Activated gamma-delta T cell treated with Interleukin-2 at 50 U/mL for 16 hours (primary cell): ENCODE measurements at regions not wholly inside any gene's neighbourhood (a gene's known extent, or its start where the extent isn't known, plus 50 kb on each side); places are given as distances from the start of the nearest gene placed in this dataset.
A peak's percentile ranks its signal among the peaks of the same experiment; 100 is the strongest.

Experiments
- DNase-seq: peaks from one replicate; pipeline ENCODE4 v3.0.0-alpha.2; 2020

DNA sequence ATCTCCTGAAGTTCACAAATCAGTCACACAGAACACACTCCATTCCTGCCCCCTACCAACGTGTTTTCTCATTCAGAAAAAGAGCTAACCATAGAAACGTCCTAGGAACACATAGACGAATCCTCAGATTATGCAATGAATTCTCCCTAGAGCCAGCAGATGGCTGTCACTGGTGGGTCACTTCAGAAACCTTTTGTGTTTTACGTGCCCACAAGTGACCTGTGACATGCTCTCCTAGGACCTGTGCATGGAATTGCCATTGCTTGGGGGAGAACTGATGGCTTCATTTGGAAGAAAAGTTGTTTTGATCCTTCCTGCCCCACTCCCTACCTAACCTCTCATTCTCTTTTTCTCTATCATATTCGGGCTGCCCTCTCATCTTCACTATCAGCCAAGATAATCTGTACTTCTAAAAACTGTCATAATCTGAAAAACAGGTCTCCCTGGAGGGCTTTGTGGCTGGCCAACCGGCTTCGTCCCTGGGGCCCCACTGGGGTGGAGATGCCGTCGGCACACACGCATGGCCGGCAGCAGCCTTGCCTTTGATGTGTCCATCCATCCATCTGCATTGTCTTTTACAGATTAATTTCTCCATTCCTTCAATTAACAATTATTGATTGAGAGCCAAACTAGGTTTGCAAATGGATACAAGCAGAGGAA lies 144.1 kb upstream of the SERP2 start:
- DNase-seq: no peak

DNA sequence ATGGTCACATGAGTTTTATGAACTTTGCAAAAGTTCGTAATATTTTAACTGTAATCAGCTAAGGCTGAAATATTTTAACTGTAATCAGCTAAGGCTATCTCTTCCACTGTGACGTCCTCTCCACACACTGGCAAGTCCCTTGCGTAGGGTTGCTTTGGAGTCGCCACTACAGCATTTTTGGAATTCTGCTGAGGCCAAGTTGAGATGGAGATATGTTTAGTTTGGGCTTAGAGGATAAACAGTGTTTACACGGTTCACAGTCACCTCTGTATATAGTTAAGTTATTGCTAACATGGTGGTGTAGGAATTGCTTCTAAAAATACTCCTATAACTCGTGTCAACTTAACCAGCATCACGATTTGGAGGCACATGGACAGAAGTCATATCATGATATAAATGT lies 143.6 kb upstream of the SERP2 start:
- no peak for DNase-seq

DNA sequence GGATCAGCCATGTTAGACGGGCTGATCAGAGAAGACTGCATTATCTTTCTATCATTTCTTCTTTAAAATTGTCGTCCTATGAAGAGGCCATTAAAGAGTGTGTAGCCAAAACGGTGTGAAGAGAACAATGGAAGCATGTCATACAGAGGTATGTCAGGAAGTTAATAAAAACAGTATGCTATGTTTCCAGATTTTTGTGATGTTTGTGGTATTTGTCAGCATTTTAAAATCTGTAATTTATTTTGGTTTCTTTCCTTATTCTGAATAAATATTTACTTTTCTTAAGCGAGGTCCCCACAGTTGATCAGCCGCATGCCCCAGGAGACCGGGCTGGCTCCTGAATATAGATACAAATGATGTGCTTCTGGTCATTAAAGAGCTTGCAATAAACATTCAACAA lies 142.9 kb upstream of the SERP2 start:
- DNase-seq: no peak

DNA sequence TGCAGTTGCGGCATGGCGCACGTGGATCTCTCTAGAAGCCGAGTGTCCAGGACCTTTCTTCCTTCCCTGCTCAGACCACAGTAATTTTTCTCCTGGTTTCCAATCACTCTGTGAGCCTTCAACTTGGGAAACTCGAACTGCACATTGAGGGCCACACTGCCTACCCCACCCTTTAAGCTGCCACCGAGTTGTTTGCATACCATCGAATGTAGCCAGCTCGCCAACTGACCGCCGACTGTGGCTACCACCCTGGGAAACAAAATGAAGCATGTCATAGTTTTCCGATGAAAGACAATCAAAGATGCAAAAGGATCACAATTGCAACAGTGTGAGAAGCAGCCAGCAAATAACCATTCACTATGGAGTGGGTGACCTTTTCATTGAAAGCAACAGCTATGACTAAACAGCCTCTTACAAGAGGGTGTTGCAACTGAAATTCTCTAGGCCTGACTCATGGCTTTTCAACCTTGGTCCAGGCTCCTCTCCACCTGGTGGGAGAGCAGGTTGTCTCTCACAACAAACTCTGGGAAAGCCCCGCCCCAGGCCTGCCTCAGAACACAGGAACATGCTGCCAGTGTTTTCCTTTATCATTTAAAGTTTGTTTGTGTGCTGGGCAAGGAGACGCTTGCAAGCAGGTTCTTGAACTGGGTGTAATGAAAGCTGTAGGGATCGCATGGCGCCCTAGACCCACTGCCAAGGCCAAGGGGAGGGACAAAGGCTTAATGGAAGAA lies 141.7 kb upstream of the SERP2 start:
- DNase-seq: no peak

DNA sequence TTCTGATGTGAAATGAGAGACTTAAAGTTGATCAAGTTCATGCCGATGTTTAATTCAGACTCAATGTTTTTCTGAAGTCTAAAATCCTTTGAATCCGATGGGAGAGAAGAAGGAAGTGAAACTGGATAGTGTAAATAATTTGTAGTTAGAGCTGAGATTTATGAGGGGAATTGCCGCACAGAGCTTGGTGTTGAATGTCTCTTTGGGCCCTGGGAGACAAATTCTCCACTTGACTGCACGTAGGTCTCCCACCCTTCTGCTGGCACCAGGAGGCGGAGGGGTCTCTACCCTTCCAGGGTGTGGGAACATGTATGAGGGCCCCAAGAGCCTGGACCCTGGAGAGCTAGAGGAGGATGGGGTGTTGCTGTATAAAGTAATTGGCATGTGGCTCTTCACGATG lies 140.8 kb upstream of the SERP2 start:
- DNase-seq: no peak

DNA sequence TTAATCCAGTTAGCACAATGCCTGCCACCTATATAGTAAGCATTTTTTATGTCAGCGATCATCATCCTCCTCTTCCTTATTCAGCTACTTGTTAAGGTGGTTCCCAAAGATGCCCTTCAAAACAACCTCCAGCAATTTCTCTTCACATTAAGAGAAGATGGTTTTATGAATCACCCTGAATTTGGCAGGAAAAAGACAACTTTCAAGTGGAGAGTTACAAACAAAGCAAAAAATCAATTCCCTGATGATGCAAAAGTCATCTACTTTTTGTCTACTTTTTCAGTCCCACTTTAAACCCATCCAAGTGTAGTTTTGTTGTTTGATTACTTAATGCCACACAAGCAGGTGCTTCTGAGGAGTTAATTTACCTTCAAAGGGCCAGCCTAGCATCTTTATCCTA lies 139.1 kb upstream of the SERP2 start:
- DNase-seq: no peak

DNA sequence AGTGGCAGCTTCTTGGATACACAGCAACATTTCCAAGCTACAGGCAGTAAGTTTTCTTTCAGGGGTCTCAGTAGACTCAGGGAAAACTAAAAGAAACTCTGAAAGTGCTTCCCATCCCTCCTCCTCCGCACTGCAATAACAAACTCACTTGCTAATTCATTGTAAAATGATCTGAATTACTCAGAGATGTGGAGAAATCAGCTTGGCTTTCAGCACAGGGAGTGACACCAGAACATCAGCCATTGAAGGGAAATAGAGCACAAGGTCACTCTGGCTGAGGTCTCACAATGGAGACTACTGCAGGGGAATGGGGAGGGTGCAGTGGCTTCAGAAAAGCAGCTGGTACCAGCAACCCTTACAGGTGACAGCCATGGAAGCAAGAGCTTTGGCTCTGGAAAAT lies 137.3 kb upstream of the SERP2 start:
- DNase-seq: no peak

DNA sequence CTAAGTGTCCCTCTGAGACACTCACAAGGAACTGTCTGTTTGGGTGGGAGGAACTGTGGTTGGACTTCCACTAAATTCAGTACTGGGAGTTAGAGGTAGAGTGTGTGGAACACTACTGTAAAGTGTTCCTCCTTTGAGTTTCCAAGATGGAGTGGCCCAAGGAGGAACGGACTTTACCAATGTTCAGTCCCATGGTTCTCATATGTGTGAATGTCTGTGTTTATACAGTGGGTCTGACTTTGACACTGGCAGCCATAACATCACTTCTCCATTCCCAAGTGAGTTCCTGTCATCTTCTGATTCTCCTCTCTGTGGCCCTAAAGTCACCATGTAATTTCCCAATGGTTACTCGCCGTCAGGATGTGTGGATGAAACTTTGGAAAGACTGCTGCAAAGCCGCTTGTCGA lies 136.8 kb upstream of the SERP2 start:
- DNase-seq: no peak

DNA sequence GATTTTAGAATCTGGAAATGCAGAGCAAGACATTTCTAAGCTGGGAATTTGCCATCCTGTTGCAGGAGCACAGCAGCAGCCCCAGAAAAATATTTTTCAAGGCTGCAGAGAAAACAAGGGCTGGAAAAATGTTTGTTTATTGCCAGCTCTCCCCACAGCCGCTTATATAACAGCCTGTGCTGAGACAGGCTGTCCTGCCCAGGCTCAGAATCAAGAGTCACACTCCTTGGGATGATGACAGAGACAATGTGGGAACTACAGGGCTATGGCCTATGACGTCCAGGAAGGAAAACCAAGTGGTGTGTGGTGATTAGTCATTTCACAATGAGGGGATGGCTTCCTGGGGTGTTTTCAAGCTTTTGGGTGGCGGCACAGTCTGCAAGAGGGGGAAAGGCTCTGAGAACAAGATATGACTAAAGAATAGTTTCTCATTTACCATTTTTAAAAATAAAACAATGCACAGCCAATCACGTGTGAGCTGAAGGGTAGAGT lies 136.3 kb upstream of the SERP2 start:
- DNase-seq: no peak

DNA sequence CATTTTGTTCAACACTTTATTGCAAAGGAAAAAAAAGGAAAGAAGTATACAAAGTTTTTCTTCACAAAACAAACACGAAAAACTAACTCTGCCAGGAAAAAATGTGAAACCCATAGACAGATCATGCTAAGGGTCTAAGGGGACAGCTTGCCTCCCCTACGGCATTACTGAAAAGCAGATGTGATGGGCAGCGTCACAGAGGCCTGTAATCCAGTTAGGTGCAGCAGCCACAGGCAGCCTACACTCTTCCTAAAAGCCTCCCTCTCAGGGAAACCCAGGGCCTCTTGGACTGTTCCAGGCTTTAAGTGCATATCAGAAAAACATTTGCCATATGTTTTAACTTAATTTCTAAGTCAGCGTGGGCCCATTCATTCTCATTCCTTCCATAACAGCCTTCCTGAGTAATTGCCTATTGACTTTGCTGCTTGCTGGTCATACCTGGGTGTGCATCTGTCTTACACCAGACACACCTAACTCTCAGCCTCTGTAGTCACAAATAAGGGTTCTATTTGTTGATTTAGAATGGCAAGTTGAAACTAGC lies 135.7 kb upstream of the SERP2 start:
- DNase-seq: no peak

DNA sequence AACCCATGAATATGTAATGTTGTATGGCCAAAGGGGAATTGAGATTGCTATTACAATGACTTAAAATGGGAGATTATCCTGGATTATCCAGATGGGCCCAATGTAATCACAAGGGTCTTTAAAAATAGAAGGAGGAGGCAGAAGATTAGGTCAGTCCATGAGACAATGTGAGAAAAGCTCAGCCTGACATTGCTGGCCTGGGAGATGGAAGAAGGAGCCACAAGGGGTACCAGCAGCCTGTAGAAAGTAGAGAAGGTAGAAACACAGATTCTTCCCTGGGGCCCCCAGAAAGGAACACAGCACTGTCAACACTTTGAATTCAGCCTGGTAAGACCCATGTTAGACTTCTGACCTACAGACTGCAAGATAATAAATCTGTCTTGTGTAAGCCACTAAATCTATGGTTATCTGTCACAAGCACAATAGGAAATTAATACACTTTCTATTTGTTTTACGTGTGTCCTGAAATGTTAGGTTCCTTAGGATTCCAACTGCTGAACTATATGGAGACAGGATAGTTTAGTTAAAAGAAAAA lies 132.9 kb upstream of the SERP2 start:
- no peak for DNase-seq

DNA sequence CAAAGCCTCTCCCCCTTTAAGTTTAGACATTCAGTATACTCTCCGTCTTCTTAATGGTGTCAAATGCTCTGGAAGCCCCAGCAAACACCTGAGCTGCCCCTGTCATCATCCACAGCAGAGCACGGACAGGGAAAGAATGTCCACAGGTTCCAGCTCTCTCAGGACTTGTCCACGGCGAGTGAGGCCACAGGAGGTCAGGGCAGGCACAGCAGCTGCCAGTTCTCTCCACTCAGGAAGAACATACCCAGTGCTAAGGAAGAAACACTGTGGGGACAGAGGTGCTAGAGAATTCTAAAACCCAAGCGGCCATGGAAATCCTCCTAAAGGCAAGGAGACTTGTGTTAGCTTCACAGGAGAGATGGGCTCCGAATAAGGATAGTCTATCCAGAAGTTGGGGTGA lies 132.0 kb upstream of the SERP2 start:
- DNase-seq: no peak

DNA sequence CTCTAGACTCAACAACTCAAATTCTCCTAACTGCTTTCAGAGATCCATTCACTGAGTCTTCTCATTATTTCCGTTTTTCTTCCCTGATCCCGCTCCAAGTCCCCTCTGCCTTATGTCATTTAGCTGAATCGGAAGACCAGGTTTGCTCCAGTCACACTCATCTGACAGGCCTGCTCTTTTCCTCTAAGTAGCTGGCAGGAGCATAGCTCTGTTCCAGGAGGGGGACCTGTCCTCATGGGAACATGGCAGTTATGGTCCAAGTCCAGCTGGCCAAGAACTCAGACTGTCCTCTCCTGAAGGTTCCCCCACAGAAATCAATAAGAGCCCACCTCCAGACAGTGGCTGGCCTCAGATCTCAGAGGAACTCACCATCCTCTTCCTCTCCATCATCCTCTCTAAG lies 130.9 kb upstream of the SERP2 start:
- no peak for DNase-seq

DNA sequence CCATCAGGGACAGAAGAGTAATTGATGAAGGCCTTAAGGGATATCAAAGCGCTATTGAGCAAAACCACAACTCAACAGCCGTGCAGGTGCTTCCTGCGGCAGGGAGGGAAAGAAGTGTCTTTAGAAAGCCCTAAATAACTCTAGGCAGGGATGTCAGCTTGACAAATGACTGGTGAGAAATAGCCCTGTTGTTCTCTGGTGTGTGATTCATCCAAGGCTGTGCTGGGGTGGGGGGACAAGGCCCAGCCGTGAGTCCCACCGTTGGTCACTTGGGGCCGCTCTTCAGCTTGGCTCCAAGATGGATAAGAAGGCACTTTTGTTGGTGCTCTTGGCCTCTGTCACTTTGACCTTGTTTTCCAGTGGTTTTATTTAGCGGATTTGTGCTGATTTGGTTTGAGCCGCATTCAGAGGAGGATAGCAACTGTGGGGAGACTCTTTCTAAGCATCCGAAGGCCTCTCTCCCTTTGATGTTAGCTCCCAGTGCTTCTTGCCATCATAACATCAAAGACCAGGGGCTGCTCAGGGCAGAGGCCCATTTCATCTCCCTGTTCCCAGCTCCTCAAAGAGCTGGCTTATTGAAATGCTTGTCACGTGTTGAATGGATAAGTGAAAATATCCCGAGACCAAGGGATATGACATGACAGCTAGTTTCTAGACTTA lies 130.3 kb upstream of the SERP2 start:
- DNase-seq: peak; percentile 12

DNA sequence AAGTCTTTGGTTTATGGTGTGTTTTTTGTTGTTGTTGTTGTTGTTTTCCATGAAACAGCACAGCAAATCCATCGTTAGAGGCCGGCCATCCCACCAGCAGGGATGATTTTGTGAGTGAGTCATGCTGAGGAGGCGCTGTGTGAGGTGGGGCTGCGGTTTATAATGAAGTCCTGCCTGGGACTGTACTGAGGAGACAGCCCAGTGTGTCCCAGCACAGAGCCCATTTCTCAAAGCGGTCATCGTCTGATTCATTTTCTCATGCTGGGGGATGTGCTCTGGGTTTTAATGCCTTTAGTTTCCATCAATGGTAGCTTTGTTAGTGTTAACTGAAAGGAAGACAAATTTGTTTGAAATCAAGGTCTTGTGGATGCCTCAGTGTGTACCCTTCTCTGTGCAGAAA lies 129.3 kb upstream of the SERP2 start:
- no peak for DNase-seq

DNA sequence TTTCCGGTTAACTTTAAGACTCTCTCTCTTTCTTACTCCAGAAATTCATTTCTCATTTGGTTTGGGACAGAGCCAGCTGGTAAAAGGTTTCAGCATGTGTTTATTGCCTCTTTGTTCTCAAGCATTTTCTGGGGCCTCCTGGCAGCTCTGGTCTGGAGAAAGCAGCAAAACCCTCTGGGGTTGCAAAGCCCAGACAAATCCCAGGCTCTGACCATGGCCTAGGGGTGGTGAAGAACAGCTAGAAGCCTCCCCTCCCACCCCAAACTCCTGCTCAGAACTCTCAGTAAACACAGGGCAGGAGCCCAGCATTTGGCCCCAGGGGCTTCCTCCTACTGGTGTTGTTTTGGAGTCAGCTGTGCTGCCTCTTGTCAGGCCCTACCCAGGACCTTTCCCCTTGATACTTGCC lies 124.2 kb upstream of the SERP2 start:
- no peak for DNase-seq

DNA sequence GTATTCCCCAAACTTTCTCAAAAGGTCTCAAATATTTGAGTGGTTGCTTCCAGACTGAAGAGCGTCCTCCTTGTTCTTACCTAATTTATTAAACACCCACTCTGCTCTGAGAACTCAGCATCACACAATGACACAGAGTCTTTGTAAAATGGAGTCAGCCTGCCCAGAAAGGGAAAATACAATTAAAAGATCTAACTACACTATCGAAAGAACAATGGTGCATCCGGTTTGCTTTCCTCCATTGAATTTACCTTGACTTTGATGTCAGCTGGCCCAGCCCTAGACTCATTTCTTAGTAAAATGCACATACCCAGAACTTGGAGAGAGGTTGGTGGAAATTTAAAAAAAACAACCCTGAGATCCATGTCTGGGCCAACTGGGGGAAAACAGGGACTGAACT lies 120.7 kb upstream of the SERP2 start:
- no peak for DNase-seq

DNA sequence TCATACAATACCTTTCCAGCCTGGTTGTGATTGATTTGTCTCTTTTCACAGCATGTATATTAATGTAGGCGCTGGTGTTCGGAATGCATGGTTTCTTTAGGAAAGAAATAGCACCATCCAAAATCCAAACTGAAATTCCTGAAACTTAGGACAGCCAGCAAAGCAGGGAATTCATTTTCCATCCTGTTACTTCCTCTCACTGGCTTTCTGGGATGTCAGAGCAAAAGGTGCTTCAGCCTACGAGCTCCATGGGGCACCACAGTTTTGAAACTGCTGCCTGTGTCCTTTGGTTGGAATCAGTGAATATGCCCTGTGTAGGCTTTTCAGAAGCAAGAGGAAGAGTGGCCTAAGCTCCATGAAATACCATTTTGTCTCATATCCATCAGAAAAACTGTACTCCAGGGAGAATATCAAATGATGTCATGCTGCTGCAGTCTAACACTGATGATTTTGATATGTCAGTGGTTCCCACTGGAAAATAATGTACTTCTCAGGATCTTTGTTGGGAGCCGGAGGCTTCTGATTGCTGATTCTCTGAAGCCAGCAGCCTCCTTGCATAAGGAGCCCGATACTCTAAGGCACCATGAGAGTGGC lies 117.8 kb upstream of the SERP2 start:
- DNase-seq: no peak

DNA sequence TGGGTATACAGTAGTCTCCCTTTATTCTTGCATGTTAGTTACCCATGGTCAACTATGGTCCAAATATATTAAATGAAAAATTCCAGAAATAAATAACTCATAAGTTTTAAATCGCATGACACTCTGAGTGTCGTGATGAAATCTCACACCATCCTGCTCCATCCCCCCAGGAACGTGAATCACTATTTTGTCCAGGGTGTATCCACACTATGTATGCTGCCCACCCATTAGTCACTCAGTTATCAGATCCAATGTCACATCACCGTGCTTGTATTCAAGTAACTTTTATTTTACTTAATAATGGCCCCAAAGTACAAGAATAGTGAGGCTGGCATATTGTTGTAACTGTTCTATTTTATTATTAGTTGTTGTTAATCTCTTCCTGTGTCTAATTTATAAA lies 115.8 kb upstream of the SERP2 start:
- no peak for DNase-seq

DNA sequence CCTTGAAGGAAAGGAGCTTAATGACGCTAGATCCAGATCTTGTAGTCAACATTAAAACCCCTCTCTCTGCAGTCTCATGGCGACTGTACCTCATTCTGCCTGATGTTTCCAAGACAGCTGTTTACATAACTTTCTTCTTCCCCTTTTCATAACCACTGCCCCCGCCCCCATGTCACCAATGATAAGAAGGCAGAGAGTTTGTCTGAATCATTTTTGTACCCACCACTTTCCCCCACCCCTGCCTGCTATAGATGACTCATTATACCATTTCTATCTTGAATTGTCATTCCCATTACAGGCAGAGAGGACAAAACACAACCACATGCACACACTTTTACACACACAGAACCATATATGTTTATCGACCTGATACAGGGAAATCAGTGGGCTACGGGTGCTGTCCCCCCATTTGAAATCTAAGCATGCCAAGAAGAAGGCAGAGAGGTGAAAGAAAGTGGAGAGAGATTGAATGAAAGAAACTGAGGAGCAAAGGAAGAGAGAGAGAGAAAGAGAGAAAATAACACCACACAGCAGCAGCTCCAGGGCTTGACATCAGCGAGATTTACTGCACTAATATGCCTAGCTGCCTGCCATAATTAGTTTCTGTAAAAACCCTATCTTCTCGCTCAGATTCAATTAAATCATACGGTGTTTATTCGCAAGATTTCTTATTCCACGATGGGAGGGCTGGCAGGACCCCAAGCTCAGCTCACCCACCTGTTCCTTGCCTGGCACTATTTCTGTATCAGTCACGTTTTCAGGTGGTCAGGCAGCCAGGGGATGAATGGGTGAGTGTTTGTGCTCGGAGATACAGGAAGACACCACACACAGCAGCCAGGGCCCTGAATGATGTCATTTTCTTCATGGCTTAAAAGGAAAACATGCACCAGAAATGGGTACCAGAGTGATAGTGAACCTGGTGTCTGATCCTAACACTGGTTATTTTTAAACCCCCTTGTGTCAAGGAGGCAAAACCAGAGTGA lies 114.3 kb upstream of the SERP2 start:
- peak; percentile 69 for DNase-seq

DNA sequence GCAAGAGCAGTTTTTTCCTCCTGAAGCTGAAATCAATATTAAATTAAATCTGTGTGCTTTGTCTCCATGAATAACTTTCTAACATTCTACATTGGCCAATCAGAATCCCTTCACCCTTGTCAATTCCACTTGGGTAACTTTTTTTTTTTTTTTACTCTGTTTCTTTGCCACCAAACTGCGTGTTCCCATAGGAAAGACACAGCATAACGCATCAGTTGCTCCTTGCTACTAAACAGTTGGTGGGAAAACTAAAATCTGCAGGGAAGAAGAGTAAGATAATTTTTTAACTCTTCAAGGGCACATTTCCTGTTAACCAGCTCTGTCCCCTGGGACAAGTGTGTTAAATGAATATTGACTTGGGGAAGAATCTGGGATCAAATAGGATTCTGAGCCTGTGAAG lies 113.3 kb upstream of the SERP2 start:
- no peak for DNase-seq
